Hepatocyte (in vitro differentiated cells): ENCODE measurements at regions not wholly inside any gene's neighbourhood (a gene's known extent, or its start where the extent isn't known, plus 50 kb on each side); places are given as distances from the start of the nearest gene placed in this dataset.

Source experiments
- DNase-seq: peaks from one replicate; pipeline ENCODE4 v3.0.0-alpha.2; 2016; ENCODE audit warnings: low spot score
- H2AFZ ChIP-seq: fragments of 200-600 bp; sonication (generic); 2 replicates; pipeline ENCODE4 v1.6.0; 2016; ENCODE audit warnings: antibody characterized with exemption, mild to moderate bottlenecking
- H3K27ac ChIP-seq: fragments of 200-600 bp; sonication (generic); 2 replicates; pipeline ENCODE4 v1.5.1; 2016; ENCODE audit warnings: mild to moderate bottlenecking
- H3K27me3 ChIP-seq: fragments of 200-600 bp; sonication (generic); 2 replicates; pipeline ENCODE4 v1.6.1; 2016
- H3K36me3 ChIP-seq: fragments of 200-600 bp; sonication (generic); replicated peaks from 2 replicates; pipeline ENCODE4 v1.5.1; 2016; ENCODE audit warnings: low read depth; ENCODE audit not compliant: insufficient read depth
- H3K4me1 ChIP-seq: fragments of 200-600 bp; sonication (generic); 2 replicates; pipeline ENCODE4 v1.5.1; 2016; ENCODE audit warnings: mild to moderate bottlenecking, moderate library complexity; ENCODE audit not compliant: insufficient read depth
- H3K4me2 ChIP-seq: fragments of 200-600 bp; sonication (generic); 2 replicates; pipeline ENCODE4 v1.6.0; 2016
- H3K4me3 ChIP-seq: fragments of 200-600 bp; sonication (generic); 2 replicates; pipeline ENCODE4 v1.5.1; 2016; ENCODE audit warnings: mild to moderate bottlenecking
- H3K79me2 ChIP-seq: fragments of 200-600 bp; sonication (generic); 2 replicates; pipeline ENCODE4 v1.6.0; 2017; ENCODE audit warnings: mild to moderate bottlenecking
- H3K9me2 ChIP-seq: fragments of 200-600 bp; sonication (generic); replicated peaks from 2 replicates; pipeline ENCODE4 v1.6.0; 2017; ENCODE audit warnings: mild to moderate bottlenecking; ENCODE audit not compliant: insufficient read depth
- H3K9me3 ChIP-seq: fragments of 200-600 bp; sonication (generic); 2 replicates; pipeline ENCODE4 v1.5.1; 2016; ENCODE audit warnings: low read depth, mild to moderate bottlenecking
- H4K20me1 ChIP-seq: fragments of 200-600 bp; sonication (generic); 2 replicates; pipeline ENCODE4 v1.6.0; 2016; ENCODE audit warnings: mild to moderate bottlenecking; ENCODE audit not compliant: insufficient read depth, poor library complexity, severe bottlenecking
- CTCF ChIP-seq: fragments of 200-600 bp; sonication (generic); IDR thresholded peaks from 2 replicates; pipeline ENCODE4 v1.5.1; 2016; ENCODE audit warnings: antibody characterized with exemption, mild to moderate bottlenecking; ENCODE audit not compliant: poor library complexity
- EZH2 ChIP-seq: fragments of 200-600 bp; sonication (generic); IDR thresholded peaks from 2 replicates; pipeline ENCODE4 v1.6.1; 2016; ENCODE audit warnings: antibody characterized with exemption, mild to moderate bottlenecking, borderline replicate concordance
- EZH2phosphoT487 ChIP-seq: fragments of 200-600 bp; sonication (generic); IDR thresholded peaks from one replicate; pipeline ENCODE4 v1.6.1; 2018; ENCODE audit warnings: antibody characterized with exemption, mild to moderate bottlenecking, low read depth, moderate library complexity; ENCODE audit not compliant: unreplicated experiment, severe bottlenecking
- WGBS: methylation state at CpG from one replicate; pipeline ENCODE4 v1.1.6; 2016; ENCODE audit warnings: low lambda C conversion rate; ENCODE audit errors: missing lambda C conversion rate; 5-methylcytosine and 5-hydroxymethylcytosine counted together

GRCh38 chr13:34721631-34722595 is 220.2 kb upstream of the NBEA start:
- Histone ChIP-seq H4K20me1 (no peaks in the 10 kb centered on the region), H3K9me2 (no peaks in the 10 kb centered on the region), H3K27ac (no peak overlapping the region), H3K4me2 (no peak overlapping the region), H2AFZ (no peak overlapping the region), H3K9me3 (no peaks in the 10 kb centered on the region), H3K27me3 (no peaks in the 10 kb centered on the region), H3K4me3 (no peak overlapping the region), H3K36me3 (no peaks in the 10 kb centered on the region), H3K4me1 (no peaks in the 10 kb centered on the region), H3K79me2 (no peaks in the 10 kb centered on the region)
- TF ChIP-seq EZH2phosphoT487 (no peak), CTCF (no peak), EZH2 (no peak)
- no peak for DNase-seq
- WGBS: 53% methylated on average over 3 of the region's 3 CpGs

- Histone ChIP-seq H3K4me1 (no peaks in the 10 kb centered on the region), H3K4me3 (no peak overlapping the region), H3K79me2 (no peaks in the 10 kb centered on the region), H3K4me2 (no peak overlapping the region), H3K36me3 (no peaks in the 10 kb centered on the region), H2AFZ (no peak overlapping the region), H3K27me3 (no peaks in the 10 kb centered on the region), H3K9me3 (no peaks in the 10 kb centered on the region), H3K27ac (no peak overlapping the region), H3K9me2 (no peaks in the 10 kb centered on the region), H4K20me1 (no peaks in the 10 kb centered on the region)
- DNase-seq: no peak
- TF ChIP-seq EZH2 (no peak), CTCF (no peak), EZH2phosphoT487 (no peak)
These were observed 219.1 kb upstream of the NBEA start for GRCh38 chr13:34722922-34723321.

GRCh38 chr13:34730961-34731360 is 211.1 kb upstream of the NBEA start:
- Histone ChIP-seq H3K9me2 (no peaks in the 10 kb centered on the region), H3K4me3 (no peak overlapping the region), H3K27ac (no peak overlapping the region), H4K20me1 (no peaks in the 10 kb centered on the region), H3K79me2 (no peaks in the 10 kb centered on the region), H3K27me3 (no peaks in the 10 kb centered on the region), H2AFZ (no peak overlapping the region), H3K36me3 (no peaks in the 10 kb centered on the region), H3K4me2 (no peak overlapping the region), H3K4me1 (no peaks in the 10 kb centered on the region), H3K9me3 (no peaks in the 10 kb centered on the region)
- 83% methylated on average over 2 of the region's 2 CpGs for WGBS
- TF ChIP-seq EZH2 (no peak), EZH2phosphoT487 (no peak), CTCF (no peak)
- DNase-seq: no peak

- H3K36me3 ChIP-seq: no peaks in the 10 kb centered on the region
- no peaks in the 10 kb centered on the region for H3K9me2 ChIP-seq
- no peaks in the 10 kb centered on the region for H3K27me3 ChIP-seq
- DNase-seq: no peak
- no peak for TF ChIP-seq EZH2phosphoT487
- TF ChIP-seq CTCF: no peak
- TF ChIP-seq EZH2: no peak
- no peak overlapping the region for H2AFZ ChIP-seq
- H3K4me2 ChIP-seq: no peak overlapping the region
- no peaks in the 10 kb centered on the region for H3K79me2 ChIP-seq
- H4K20me1 ChIP-seq: no peaks in the 10 kb centered on the region
- H3K9me3 ChIP-seq: no peaks in the 10 kb centered on the region
- no peak overlapping the region for H3K27ac ChIP-seq
- no peak overlapping the region for H3K4me3 ChIP-seq
- H3K4me1 ChIP-seq: no peaks in the 10 kb centered on the region
- WGBS: 81% methylated on average over 4 of the region's 4 CpGs
These were observed 210.6 kb upstream of the NBEA start for GRCh38 chr13:34731486-34731885.
